ENCODE measurements at regions not wholly inside any gene's neighbourhood (a gene's known extent, or its start where the extent isn't known, plus 50 kb on each side); places are given as distances from the start of the nearest gene placed in this dataset.
A peak's percentile ranks its signal among the peaks of the same experiment; 100 is the strongest.

- no peak overlapping the region for H3K27ac ChIP-seq
- TF ChIP-seq CTCF (IDR thresholded peaks at IDR 0.05) (no peak), ZFX (IDR thresholded peaks at IDR 0.05; ENCODE audit: borderline replicate concordance) (no peak)
Measured at GRCh38 chr2:56018267-56018666, 94.7 kb upstream of the EFEMP1 start.

GRCh38 chr2:56021136-56021474 is 97.5 kb upstream of the EFEMP1 start:
- peak overlapping the region; percentile 24 for H3K27ac ChIP-seq
- TF ChIP-seq CTCF (IDR thresholded peaks at IDR 0.05) (no peak), ZFX (IDR thresholded peaks at IDR 0.05; ENCODE audit: borderline replicate concordance) (no peak)

GRCh38 chr2:56021579-56021978 is 98.0 kb upstream of the EFEMP1 start:
- no peak overlapping the region for H3K27ac ChIP-seq
- TF ChIP-seq CTCF (IDR thresholded peaks at IDR 0.05) (no peak), ZFX (IDR thresholded peaks at IDR 0.05; ENCODE audit: borderline replicate concordance) (no peak)

- no peak overlapping the region for H3K27ac ChIP-seq
- TF ChIP-seq ZFX (IDR thresholded peaks at IDR 0.05; ENCODE audit: borderline replicate concordance) (no peak), CTCF (IDR thresholded peaks at IDR 0.05) (no peak)
Measured at GRCh38 chr2:56025469-56026193, 102.0 kb upstream of the EFEMP1 start.

GRCh38 chr2:56026828-56027227 is 103.2 kb upstream of the EFEMP1 start:
- H3K27ac ChIP-seq: no peak overlapping the region
- no peak for TF ChIP-seq CTCF (IDR thresholded peaks at IDR 0.05)

- H3K27ac ChIP-seq: no peak overlapping the region
- TF ChIP-seq ZFX (IDR thresholded peaks at IDR 0.05; ENCODE audit: borderline replicate concordance) (no peak), CTCF (IDR thresholded peaks at IDR 0.05) (no peak)
Measured at GRCh38 chr2:56030062-56030461, 106.5 kb upstream of the EFEMP1 start.

GRCh38 chr2:56030901-56031300 is 107.3 kb upstream of the EFEMP1 start:
- TF ChIP-seq CTCF (IDR thresholded peaks at IDR 0.05): no peak
- TF ChIP-seq ZFX (IDR thresholded peaks at IDR 0.05; ENCODE audit: borderline replicate concordance): no peak
- H3K27ac ChIP-seq: no peak overlapping the region
